Activated T-helper 1 cell treated with anti-CD3 and anti-CD28 coated beads, Interleukin-12 subunit alpha, Interleukin-12 subunit beta, Interleukin-2, Interleukin-4 antibody, amounts not matched to agents 30 ng/mL and 10 ng/mL and 1 ng/mL, durations not matched to agents 14 hours and 24 hours and 36 hours (primary cell): ENCODE measurements at regions not wholly inside any gene's neighbourhood (a gene's known extent, or its start where the extent isn't known, plus 50 kb on each side); places are given as distances from the start of the nearest gene placed in this dataset.

Experiments used
- DNase-seq: peaks from one replicate; pipeline ENCODE4 v3.0.0; 2021; ENCODE audit warnings: low spot score
- H3K27ac Mint-ChIP-seq: one replicate; pipeline ENCODE4 v1.8.0; 2021; ENCODE audit warnings: mild to moderate bottlenecking, mixed read lengths
- H3K27me3 Mint-ChIP-seq: one replicate; pipeline ENCODE4 v1.8.0; 2022; ENCODE audit warnings: mild to moderate bottlenecking, moderate library complexity, mixed read lengths; ENCODE audit not compliant: insufficient read depth
- H3K36me3 Mint-ChIP-seq: one replicate; pipeline ENCODE4 v1.8.0; 2021; ENCODE audit warnings: low read depth, mixed read lengths
- H3K4me1 Mint-ChIP-seq: one replicate; pipeline ENCODE4 v1.8.0; 2021; ENCODE audit warnings: low read depth, mixed read lengths
- H3K4me3 Mint-ChIP-seq: one replicate; pipeline ENCODE4 v1.8.0; 2021; ENCODE audit warnings: mild to moderate bottlenecking, moderate library complexity, mixed read lengths
- H3K9me3 Mint-ChIP-seq: one replicate; pipeline ENCODE4 v1.8.0; 2021; ENCODE audit warnings: mixed read lengths
- intact Hi-C: fragments of 100-400 bp; cut with micrococcal nuclease; formaldehyde crosslinking; loops from one replicate; pipeline ENCODE4 v1.15.1; 2024

- Mint-ChIP-seq H3K9me3 (no peaks in the 10 kb centered on the region), H3K27ac (no peak overlapping the region), H3K27me3 (peaks cover 3% of the 10 kb centered on the region), H3K4me1 (no peaks in the 10 kb centered on the region), H3K4me3 (no peak overlapping the region), H3K36me3 (no peaks in the 10 kb centered on the region)
- DNase-seq: no peak
- intact Hi-C loops: no loop called here
Measured at GRCh38 chr17:62913991-62914570, 52.0 kb upstream of the TANC2 start.

GRCh38 chr17:62912363-62912762, 53.7 kb upstream of the TANC2 start:
- intact Hi-C loops: no loop called here

GRCh38 chr17:62911114-62911513, 54.9 kb upstream of the TANC2 start:
- no peak overlapping the region for H3K27ac Mint-ChIP-seq
- DNase-seq: no peak
- H3K9me3 Mint-ChIP-seq: no peaks in the 10 kb centered on the region
- H3K4me1 Mint-ChIP-seq: no peaks in the 10 kb centered on the region
- intact Hi-C loops: no loop called here
- peaks cover 3% of the 10 kb centered on the region for H3K27me3 Mint-ChIP-seq
- no peak overlapping the region for H3K4me3 Mint-ChIP-seq
- H3K36me3 Mint-ChIP-seq: no peaks in the 10 kb centered on the region

More at GRCh38 chr17:62912363-62912762, 53.7 kb upstream of the TANC2 start:
- H3K36me3 Mint-ChIP-seq: no peaks in the 10 kb centered on the region
- H3K4me1 Mint-ChIP-seq: no peaks in the 10 kb centered on the region
- no peaks in the 10 kb centered on the region for H3K9me3 Mint-ChIP-seq
- no peak overlapping the region for H3K4me3 Mint-ChIP-seq
- no peak overlapping the region for H3K27ac Mint-ChIP-seq
- DNase-seq: no peak
- peaks cover 3% of the 10 kb centered on the region for H3K27me3 Mint-ChIP-seq

- H3K4me3 Mint-ChIP-seq: no peak overlapping the region
- no peak overlapping the region for H3K27ac Mint-ChIP-seq
- H3K36me3 Mint-ChIP-seq: no peaks in the 10 kb centered on the region
- H3K27me3 Mint-ChIP-seq: peaks cover 3% of the 10 kb centered on the region
- DNase-seq: no peak
- H3K9me3 Mint-ChIP-seq: no peaks in the 10 kb centered on the region
- H3K4me1 Mint-ChIP-seq: no peaks in the 10 kb centered on the region
- intact Hi-C loops: no loop called here
Measured at GRCh38 chr17:62910277-62910676, 55.8 kb upstream of the TANC2 start.

- H3K9me3 Mint-ChIP-seq: no peaks in the 10 kb centered on the region
- no peak for DNase-seq
- intact Hi-C loops: no loop called here
- no peaks in the 10 kb centered on the region for H3K36me3 Mint-ChIP-seq
- H3K27me3 Mint-ChIP-seq: peaks cover 5% of the 10 kb centered on the region
- no peaks in the 10 kb centered on the region for H3K4me1 Mint-ChIP-seq
- H3K27ac Mint-ChIP-seq: no peak overlapping the region
- no peak overlapping the region for H3K4me3 Mint-ChIP-seq
Measured at GRCh38 chr17:62907961-62908360, 58.1 kb upstream of the TANC2 start.

- intact Hi-C loops: no loop called here
- Mint-ChIP-seq H3K36me3 (no peaks in the 10 kb centered on the region), H3K4me3 (no peak overlapping the region), H3K4me1 (no peaks in the 10 kb centered on the region), H3K27me3 (peaks cover 6% of the 10 kb centered on the region), H3K27ac (no peak overlapping the region), H3K9me3 (no peaks in the 10 kb centered on the region)
- no peak for DNase-seq
Measured at GRCh38 chr17:62906881-62907280, 59.2 kb upstream of the TANC2 start.

- H3K27me3 Mint-ChIP-seq: peaks cover 6% of the 10 kb centered on the region
- no peaks in the 10 kb centered on the region for H3K36me3 Mint-ChIP-seq
- intact Hi-C loops: no loop called here
Measured at GRCh38 chr17:62905233-62905632, 60.8 kb upstream of the TANC2 start.

GRCh38 chr17:62902531-62903220, 63.4 kb upstream of the TANC2 start:
- intact Hi-C loops: no loop called here
- peaks cover 6% of the 10 kb centered on the region for H3K27me3 Mint-ChIP-seq
- no peak overlapping the region for H3K4me3 Mint-ChIP-seq
- no peak overlapping the region for H3K27ac Mint-ChIP-seq
- H3K9me3 Mint-ChIP-seq: no peaks in the 10 kb centered on the region
- no peak for DNase-seq
- H3K4me1 Mint-ChIP-seq: no peaks in the 10 kb centered on the region
- no peaks in the 10 kb centered on the region for H3K36me3 Mint-ChIP-seq

More at GRCh38 chr17:62905233-62905632, 60.8 kb upstream of the TANC2 start:
- Mint-ChIP-seq H3K4me3 (no peak overlapping the region), H3K9me3 (no peaks in the 10 kb centered on the region), H3K4me1 (no peaks in the 10 kb centered on the region), H3K27ac (no peak overlapping the region)
- no peak for DNase-seq

GRCh38 chr17:62901544-62901943, 64.5 kb upstream of the TANC2 start:
- DNase-seq: no peak
- Mint-ChIP-seq H3K4me3 (no peak overlapping the region), H3K36me3 (no peaks in the 10 kb centered on the region), H3K27me3 (peaks cover 6% of the 10 kb centered on the region), H3K9me3 (no peaks in the 10 kb centered on the region), H3K4me1 (no peaks in the 10 kb centered on the region), H3K27ac (no peak overlapping the region)
- intact Hi-C loops: no loop called here

- Mint-ChIP-seq H3K4me1 (no peaks in the 10 kb centered on the region), H3K9me3 (no peaks in the 10 kb centered on the region), H3K36me3 (no peaks in the 10 kb centered on the region), H3K4me3 (no peak overlapping the region), H3K27me3 (peaks cover 8% of the 10 kb centered on the region), H3K27ac (no peak overlapping the region)
- intact Hi-C loops: no loop called here
- DNase-seq: no peak
Measured at GRCh38 chr17:62900096-62900495, 65.9 kb upstream of the TANC2 start.

GRCh38 chr17:62899361-62899760, 66.7 kb upstream of the TANC2 start:
- peaks cover 8% of the 10 kb centered on the region for H3K27me3 Mint-ChIP-seq
- H3K4me3 Mint-ChIP-seq: no peak overlapping the region
- no peak overlapping the region for H3K27ac Mint-ChIP-seq
- no peaks in the 10 kb centered on the region for H3K9me3 Mint-ChIP-seq
- no peak for DNase-seq
- intact Hi-C loops: no loop called here
- no peaks in the 10 kb centered on the region for H3K36me3 Mint-ChIP-seq
- no peaks in the 10 kb centered on the region for H3K4me1 Mint-ChIP-seq

- no peak for DNase-seq
- Mint-ChIP-seq H3K27me3 (peaks cover 8% of the 10 kb centered on the region), H3K9me3 (no peaks in the 10 kb centered on the region), H3K4me1 (no peaks in the 10 kb centered on the region), H3K4me3 (no peak overlapping the region), H3K27ac (no peak overlapping the region), H3K36me3 (no peaks in the 10 kb centered on the region)
- intact Hi-C loops: no loop called here
Measured at GRCh38 chr17:62898239-62898864, 67.7 kb upstream of the TANC2 start.

- Mint-ChIP-seq H3K27me3 (peaks cover 5% of the 10 kb centered on the region), H3K4me3 (no peak overlapping the region), H3K9me3 (no peaks in the 10 kb centered on the region), H3K27ac (no peak overlapping the region), H3K4me1 (peaks cover 6% of the 10 kb centered on the region), H3K36me3 (no peaks in the 10 kb centered on the region)
- intact Hi-C loops: no loop called here
- no peak for DNase-seq
Measured at GRCh38 chr17:62897706-62898105, 68.3 kb upstream of the TANC2 start.
